ENCODE measurements at regions not wholly inside any gene's neighbourhood (a gene's known extent, or its start where the extent isn't known, plus 50 kb on each side); places are given as distances from the start of the nearest gene placed in this dataset.
"Not testable (repeated sequence)": the region's sequence is repeated elsewhere in the genome, so short reads cannot be mapped to it uniquely, and the experiment has no call there.

GRCh38 chrX:3829041-3829531, 115.6 kb upstream of the PRKX start:
- TF ChIP-seq POLR2A, POLR2AphosphoS5 (IDR thresholded peaks at IDR 0.05; ENCODE audit: low read depth, low read length): not testable (repeated sequence)

Measured in GM12891 (cell line).